ENCODE measurements at regions not wholly inside any gene's neighbourhood (a gene's known extent, or its start where the extent isn't known, plus 50 kb on each side); places are given as distances from the start of the nearest gene placed in this dataset.

DNA sequence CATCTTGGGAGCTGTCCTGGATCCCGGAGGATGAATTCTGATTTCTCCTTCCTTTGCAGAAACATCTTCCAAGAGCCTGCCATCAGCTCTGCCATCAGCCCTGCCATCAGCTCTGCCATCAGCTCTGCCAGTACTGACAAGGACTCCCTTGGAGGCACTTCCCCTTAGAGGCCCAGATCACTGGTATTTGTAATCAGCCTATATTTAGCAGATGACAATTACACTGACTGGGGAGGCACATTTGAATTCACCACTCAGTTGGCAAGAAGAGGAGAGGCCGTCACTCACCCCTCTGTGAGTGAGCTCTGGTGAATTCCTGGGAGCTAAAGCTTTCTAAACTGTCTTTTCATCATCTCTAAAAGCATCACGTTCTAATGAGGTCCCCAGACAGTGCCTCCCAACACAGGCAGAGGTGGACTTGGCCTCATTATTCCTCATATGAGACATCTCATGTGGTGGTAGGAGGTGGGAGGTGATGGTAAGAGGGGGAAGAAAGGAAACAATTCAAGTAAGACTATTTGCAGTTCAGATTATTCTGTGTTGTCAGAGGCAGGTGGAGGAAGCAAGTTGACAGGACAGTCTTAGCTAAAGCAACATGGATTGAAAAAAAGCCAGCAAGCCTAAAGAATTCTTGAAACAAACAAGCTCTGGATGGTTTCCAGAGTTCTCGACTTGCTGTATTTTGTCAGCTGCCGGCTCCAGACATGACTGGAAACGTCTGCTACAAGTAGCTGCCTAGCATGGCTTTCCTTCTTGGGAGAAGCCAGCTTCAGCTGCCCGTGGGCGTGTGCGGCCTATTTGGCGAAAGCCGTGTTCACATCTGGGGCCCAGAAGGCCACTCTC, 771.7 kb downstream of the TBC1D22A start:
- peaks cover 3% of the 10 kb centered on the region for H3K36me3 Mint-ChIP-seq (ENCODE audit: low read depth)
- no peak overlapping the region for H3K4me3 Mint-ChIP-seq
- H3K27me3 Mint-ChIP-seq (ENCODE audit: low read depth): peaks cover 13% of the 10 kb centered on the region
- TF ChIP-seq, protein P1, sequence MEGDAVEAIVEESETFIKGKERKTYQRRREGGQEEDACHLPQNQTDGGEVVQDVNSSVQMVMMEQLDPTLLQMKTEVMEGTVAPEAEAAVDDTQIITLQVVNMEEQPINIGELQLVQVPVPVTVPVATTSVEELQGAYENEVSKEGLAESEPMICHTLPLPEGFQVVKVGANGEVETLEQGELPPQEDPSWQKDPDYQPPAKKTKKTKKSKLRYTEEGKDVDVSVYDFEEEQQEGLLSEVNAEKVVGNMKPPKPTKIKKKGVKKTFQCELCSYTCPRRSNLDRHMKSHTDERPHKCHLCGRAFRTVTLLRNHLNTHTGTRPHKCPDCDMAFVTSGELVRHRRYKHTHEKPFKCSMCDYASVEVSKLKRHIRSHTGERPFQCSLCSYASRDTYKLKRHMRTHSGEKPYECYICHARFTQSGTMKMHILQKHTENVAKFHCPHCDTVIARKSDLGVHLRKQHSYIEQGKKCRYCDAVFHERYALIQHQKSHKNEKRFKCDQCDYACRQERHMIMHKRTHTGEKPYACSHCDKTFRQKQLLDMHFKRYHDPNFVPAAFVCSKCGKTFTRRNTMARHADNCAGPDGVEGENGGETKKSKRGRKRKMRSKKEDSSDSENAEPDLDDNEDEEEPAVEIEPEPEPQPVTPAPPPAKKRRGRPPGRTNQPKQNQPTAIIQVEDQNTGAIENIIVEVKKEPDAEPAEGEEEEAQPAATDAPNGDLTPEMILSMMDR (IDR thresholded peaks at IDR 0.05; ENCODE audit: unreplicated experiment in 3 of 3): no peak
- H3K27ac Mint-ChIP-seq: peak overlapping the region in 1 of 3 experiments; percentile 5
- H3K9me3 Mint-ChIP-seq: peaks cover 27% of the 10 kb centered on the region
- H3K4me1 Mint-ChIP-seq: peaks cover 6% of the 10 kb centered on the region

DNA sequence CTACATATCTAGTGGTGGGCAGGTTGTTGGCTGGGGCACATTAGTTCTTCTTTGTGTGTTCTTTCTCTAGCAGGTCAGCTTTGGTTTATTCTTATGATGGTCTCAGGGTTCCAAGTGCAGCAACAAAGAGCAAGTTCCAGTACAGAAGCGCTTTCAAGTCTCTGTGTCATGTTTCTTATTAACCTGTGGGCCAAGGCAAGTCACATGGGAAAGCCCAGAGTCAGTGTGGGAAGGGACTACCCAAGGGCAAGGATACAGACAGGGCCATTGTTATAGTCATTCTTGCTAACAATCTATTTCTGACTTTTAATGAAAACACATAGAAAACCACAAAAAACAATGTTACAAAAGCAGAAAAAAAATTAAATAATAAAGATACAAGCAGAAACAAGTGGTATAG, 754.6 kb downstream of the TBC1D22A start:
- Mint-ChIP-seq H3K27ac (no peak overlapping the region), H3K4me3 (no peak overlapping the region), H3K27me3 (ENCODE audit: low read depth) (peaks cover 9% of the 10 kb centered on the region), H3K4me1 (no peaks in the 10 kb centered on the region), H3K9me3 (peaks cover 12% of the 10 kb centered on the region), H3K36me3 (ENCODE audit: low read depth) (no peaks in the 10 kb centered on the region)
- TF ChIP-seq, protein P1 (IDR thresholded peaks at IDR 0.05; ENCODE audit: unreplicated experiment in 3 of 3): no peak

DNA sequence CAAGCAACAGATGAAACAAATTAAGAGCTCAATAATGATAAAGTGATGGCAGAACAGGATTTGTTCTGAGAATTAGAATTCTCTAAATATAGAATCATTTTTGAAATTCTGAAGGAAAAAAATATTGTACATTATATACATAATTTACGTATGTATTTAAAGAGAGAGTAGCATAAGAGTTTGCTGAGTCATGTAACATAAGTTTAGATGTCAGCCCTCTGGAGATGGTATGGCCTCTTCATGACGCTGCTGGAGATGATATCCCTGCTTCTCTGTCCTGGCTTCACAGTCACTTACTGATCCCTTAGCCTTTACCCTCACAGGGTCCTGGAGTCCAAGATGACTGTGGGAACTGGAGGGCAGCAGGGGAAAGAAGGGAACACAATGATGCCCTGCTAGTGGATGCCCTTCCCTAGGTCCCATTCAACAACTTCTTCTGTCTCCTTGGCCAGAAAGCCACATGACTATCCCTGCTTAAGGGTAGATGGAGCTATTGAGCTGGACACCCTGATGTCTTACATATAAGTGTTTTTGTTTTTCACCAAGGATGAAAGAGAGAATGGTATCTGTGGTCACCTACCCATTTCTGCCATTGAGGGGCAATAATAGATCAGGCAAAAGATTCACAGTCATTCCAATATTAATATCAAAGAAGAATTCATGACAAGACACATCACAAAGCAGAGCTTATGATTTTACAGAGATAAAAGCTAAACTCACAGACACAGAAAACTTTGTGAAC, 753.1 kb downstream of the TBC1D22A start:
- Mint-ChIP-seq H3K4me1 (no peaks in the 10 kb centered on the region), H3K4me3 (no peak overlapping the region), H3K27me3 (ENCODE audit: low read depth) (peaks cover 9% of the 10 kb centered on the region), H3K36me3 (ENCODE audit: low read depth) (no peaks in the 10 kb centered on the region), H3K27ac (no peak overlapping the region), H3K9me3 (peaks cover 18% of the 10 kb centered on the region)
- TF ChIP-seq, protein P1 (IDR thresholded peaks at IDR 0.05; ENCODE audit: unreplicated experiment in 3 of 3): peak in 1 of 3 experiments; percentile 30

DNA sequence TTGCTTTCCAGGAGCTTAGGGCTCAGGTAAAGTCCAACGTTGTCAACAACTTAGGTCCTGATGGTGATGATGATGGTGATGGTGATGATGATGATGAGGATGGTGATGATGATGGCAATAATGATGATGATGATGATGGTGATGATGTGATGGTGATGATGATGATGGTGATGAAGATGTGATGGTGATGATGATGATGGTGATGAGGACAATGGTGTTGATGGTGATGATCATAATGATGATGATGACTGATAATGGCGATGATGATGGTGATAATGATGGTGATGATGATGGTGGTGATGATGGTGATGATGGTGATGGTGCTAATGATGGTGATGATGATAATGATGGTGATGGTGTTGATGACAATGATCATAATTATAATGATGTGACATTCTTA, 750.2 kb downstream of the TBC1D22A start:
- peaks cover 9% of the 10 kb centered on the region for H3K27me3 Mint-ChIP-seq (ENCODE audit: low read depth)
- peaks cover 27% of the 10 kb centered on the region for H3K9me3 Mint-ChIP-seq
- H3K36me3 Mint-ChIP-seq (ENCODE audit: low read depth): no peaks in the 10 kb centered on the region
- no peak overlapping the region for H3K27ac Mint-ChIP-seq
- H3K4me1 Mint-ChIP-seq: no peaks in the 10 kb centered on the region
- TF ChIP-seq, protein P1 (IDR thresholded peaks at IDR 0.05; ENCODE audit: unreplicated experiment in 3 of 3): no peak
- H3K4me3 Mint-ChIP-seq: no peak overlapping the region

DNA sequence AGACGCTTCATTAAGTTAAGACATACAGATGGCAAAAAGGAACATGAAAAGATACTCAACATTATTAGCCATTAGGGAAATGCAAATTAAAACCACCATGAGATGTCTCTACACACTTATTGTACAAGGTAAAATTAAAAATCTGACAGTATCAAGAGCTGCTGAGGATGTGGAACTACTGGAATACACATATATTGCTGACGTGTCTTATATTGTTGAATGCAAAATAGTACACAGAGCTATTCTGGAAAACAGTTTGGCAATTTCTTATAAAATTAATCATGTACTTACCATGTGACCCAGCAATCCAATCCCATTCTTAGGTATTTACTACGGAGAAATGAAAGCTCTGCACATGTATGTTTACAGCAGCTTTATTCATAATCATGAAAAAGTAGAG, 742.5 kb downstream of the TBC1D22A start:
- TF ChIP-seq, protein P1 (IDR thresholded peaks at IDR 0.05; ENCODE audit: unreplicated experiment in 3 of 3): no peak
- no peak overlapping the region for H3K4me3 Mint-ChIP-seq
- no peak overlapping the region for H3K27ac Mint-ChIP-seq
- no peaks in the 10 kb centered on the region for H3K36me3 Mint-ChIP-seq (ENCODE audit: low read depth)
- peaks cover 34% of the 10 kb centered on the region for H3K9me3 Mint-ChIP-seq
- H3K27me3 Mint-ChIP-seq (ENCODE audit: low read depth): peaks cover 5% of the 10 kb centered on the region
- no peaks in the 10 kb centered on the region for H3K4me1 Mint-ChIP-seq

All from nephron (organoid).